ENCODE measurements at regions not wholly inside any gene's neighbourhood (a gene's known extent, or its start where the extent isn't known, plus 50 kb on each side); places are given as distances from the start of the nearest gene placed in this dataset.
"Not testable (repeated sequence)": the region's sequence is repeated elsewhere in the genome, so short reads cannot be mapped to it uniquely, and the experiment has no call there.

DNA sequence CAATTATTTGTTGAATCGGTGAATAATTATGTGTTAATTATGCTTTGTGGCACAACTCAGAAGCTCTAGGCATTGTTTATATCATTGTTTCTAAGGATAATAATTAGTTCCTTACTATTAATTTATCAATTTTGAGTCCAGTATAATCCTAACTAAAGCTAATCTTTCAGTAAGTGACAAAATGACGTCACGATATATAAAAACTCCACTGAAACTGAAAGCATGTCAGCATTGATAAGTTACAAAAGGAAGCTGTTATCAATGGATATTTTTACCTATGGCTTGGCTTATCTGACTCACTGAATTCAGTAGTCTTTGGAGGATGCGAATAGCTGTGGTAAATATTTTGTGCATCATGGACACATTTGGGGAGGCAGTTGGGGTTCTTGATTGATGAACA lies 793.1 kb downstream of the NXPH1 start:
- no peak for DNase-seq

DNA sequence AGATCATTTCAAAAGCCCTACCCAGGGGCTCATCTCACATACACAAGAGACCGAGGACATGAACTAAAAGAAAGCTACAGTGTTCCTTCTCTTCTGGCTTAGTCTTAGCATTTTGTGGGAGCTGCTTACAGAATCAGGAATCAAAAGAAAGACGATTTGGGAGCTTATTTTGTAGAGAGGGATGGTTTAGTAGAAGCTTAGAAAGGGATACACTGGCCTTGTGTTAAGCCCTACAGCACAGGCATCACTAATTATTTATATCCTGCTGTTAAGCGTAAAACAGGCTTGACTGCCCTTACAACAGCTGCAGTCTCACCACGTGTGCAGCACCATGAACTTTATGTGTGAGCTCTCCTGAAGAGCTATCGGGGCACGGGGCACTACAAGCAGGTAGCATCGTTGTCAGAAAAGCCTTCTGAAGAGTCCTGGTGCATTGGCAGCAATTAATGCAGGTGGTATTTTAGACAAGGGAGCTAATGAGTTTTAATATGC lies 798.3 kb downstream of the NXPH1 start:
- DNase-seq: no peak

- DNase-seq: no peak
These were observed 806.6 kb downstream of the NXPH1 start for GRCh38 chr7:9240001-9240400.

DNA sequence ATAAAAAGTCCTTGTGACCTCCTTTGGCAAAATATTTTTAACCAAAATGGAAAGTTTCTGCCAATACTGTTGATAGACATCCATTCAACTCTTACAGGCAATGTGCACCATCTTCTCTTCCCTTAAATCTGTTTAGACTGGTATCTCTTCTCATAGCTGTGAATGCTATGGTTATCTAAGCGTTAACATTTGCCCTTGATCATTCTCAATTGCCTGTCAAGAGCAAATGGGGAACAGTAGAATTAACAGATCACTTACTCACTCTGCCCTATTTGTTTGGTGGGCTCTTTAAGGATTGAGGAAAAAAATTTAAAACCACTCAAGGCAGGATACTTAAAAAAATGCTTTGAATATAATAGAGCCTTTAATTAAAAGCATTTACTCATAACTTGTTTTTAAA lies 808.4 kb downstream of the NXPH1 start:
- no peak for DNase-seq

- DNase-seq: no peak
These were observed 809.2 kb downstream of the NXPH1 start for GRCh38 chr7:9242636-9243035.

DNA sequence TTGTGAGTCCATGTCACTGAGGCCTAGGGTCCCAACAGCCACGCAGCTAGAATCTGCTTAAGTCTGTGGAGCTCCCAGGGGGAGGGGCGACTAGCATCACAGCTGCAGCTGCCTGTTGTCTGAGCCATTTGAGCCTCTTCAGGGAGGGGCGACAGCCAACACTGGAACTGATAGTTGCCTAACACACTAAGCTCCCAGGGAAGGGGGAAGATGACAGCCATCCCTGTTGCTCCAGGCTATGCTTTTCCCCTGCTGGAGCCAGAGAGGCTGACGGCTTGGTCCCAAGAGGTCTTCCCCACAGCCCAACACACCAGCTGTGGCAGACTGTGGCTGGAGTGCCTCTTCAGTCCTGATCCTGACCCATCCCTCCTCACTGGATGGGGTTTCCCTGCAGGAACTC lies 817.5 kb downstream of the NXPH1 start:
- DNase-seq: no peak

GRCh38 chr7:9264395-9264794 lies 831.0 kb downstream of the NXPH1 start:
- DNase-seq: no peak

DNA sequence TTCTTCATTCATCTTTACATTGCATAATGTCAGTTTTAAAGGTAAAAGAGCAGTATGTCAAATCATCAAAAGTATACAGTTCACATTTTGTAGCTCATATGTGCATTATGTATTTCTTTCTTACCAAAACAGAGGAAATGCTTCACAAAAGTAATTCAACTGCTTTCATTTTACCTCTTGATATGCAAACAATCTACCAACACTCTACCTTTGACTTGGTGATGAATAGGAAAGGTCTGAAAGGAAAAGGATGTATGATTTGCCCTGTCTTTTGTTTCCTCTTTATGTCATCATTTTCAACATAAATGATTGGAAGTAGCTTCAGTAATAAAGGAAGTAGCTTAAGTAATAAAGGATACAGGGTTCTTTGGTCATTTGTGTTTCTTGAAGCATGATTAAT lies 846.7 kb downstream of the NXPH1 start:
- DNase-seq: no peak

DNA sequence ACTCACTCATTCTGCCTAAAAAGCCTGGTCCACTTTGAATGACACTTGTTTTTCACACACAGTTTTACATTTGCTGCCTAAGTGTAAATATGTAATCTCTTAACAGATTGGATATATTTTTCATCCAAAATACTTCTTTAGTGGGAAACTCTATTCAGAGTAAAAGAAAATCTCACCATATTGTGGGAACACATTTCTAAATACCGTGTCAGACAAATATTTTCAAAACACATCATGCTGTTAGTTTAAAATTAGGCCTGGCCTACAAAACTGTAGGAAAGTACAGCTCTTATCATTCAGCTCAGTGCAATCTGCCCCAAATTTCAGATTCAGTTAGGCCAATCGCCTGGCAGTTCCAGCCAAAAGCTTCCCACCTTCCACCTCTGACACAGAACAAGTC lies 849.8 kb downstream of the NXPH1 start:
- DNase-seq: no peak

GRCh38 chr7:9302436-9302835 lies 869.0 kb downstream of the NXPH1 start:
- DNase-seq: no peak

DNA sequence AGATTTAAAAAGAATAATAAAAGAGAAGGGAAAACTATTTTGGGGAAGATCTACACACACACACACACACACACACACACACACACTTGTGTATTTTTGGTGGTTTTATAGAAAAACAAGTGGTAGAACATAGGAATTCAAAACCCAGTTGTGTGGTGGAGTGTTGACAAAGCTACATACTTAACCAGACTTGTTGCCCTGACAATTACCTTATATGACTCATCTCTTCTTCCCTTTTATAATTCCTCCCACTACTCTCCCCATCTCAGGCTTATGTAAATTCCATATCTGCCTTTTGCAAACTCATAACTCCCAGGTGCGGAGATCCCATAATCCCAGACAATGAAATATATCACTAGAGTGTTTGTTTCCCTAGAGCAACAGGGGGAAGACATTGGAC lies 873.7 kb downstream of the NXPH1 start:
- DNase-seq: no peak

GRCh38 chr7:9324513-9324912 lies 891.1 kb downstream of the NXPH1 start:
- DNase-seq: no peak

GRCh38 chr7:9328296-9328695 lies 894.9 kb downstream of the NXPH1 start:
- DNase-seq: no peak

DNA sequence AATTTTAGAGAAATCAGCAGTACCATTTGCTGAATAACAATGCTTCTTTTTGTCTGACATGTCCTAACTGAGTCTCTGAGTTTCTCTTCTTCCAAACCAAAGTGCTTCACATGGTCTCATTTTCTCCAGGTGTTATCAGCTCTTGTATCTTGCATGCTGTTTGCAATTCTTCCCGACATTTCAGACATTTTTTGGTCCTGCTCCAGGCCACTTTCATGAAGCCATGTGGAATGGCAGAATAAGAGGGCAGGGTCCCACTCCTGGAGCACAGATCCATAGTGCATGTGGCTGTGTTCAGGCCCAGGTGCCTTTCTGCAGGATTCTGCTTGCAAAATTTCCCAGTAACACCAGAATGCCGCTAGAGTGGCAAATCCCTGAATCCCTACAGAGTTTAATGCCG lies 916.2 kb downstream of the NXPH1 start:
- DNase-seq: no peak

DNA sequence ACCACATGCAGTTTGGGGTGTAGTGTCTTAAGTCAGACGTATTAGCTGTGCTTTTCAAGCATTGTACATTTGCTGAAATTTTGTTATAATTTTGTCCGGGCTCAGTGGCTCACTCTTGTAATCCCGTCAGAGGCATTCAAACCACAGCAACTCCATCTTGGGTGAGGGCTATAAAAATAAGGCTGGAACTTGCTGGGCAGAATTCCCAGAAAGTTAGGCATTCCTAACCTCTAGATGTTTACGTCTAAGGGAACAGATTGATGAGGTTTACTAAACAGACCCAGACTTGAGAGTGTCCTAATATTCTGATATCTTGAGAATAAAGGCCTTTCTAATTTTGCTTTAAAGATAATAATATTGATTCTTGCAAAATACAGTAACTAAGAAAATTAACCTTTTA lies 957.8 kb downstream of the NXPH1 start:
- DNase-seq: no peak

GRCh38 chr7:9391984-9392383 lies 958.6 kb downstream of the NXPH1 start:
- no peak for DNase-seq

GRCh38 chr7:9404386-9404785 lies 971.0 kb downstream of the NXPH1 start:
- not testable (repeated sequence) for DNase-seq

DNA sequence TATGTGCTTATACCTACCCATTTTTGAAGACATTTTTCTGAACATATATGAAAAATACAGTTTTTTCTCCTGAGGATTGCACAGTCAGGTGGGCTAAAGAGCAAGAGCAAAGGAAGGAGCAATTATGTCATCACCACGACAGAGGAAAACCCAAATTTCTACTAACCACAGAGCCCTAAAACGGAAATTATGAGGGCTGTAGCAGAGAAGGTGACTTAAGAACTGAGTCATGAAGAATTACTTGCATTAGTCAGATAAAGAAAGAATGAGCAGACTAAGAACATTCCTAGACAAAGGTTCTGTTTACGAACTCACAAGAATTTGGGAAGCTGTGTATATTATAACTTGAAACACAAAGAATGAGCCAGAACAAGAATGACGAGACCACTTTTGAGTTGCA lies 974.4 kb downstream of the NXPH1 start:
- no peak for DNase-seq

GRCh38 chr7:9453521-9453920 lies 1020.1 kb downstream of the NXPH1 start:
- no peak for DNase-seq

DNA sequence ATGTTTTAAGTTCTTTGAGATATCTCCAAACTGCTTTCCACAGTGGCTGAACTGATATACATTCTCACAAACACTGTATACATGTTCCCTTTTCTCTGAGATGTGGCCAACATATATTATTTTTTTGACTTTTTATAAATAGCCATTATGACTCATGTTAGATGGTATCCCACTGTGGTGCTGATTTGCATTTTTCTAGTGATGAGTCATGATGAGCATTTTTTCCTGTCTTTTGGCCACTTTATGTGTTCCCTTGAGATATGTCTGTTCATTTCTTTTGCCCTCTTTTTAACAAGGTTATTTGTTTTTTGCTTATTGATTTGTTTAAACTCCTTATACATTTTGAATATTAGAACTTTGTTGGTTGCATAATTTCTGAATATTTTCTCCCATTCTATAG lies 1055.1 kb downstream of the NXPH1 start:
- no peak for DNase-seq

GRCh38 chr7:9498303-9498702 lies 1064.9 kb downstream of the NXPH1 start:
- no peak for DNase-seq

DNA sequence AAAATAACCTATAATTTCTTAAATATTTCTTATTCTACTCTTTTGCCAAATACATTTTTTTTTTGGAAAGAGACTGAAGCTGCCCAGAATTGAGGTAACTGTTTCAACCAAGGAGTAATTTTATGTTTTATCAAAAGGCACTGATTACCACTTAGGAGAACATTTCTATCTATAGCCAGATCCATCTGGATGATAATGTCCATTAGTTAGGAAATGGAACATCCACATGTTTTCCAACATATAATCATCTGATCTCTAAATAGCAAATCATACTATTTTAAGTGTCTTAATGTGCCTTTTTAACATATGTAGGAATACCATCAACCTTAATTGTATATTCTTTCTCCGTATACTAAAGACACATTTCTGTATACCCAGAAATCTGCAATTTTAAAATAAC lies 1068.9 kb downstream of the NXPH1 start:
- DNase-seq: no peak

DNA sequence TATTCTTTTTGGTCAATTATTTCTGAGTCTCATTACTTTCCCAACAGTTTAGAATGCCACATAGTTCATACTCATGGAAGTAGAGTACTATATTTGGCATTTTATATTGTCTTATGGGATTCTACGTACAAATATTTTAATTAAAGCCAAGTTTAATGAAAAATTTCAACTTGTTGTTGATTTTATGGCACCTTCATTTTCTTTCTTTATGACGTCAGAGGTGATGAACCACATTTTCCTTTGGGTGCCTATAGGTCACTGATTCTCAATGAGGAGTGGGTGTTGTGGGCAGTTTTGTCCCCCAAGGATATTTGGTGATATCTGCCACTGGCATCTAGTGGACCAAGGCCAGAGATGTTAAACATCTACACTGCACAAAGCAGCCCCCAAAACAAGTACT lies 1071.3 kb downstream of the NXPH1 start:
- no peak for DNase-seq

DNA sequence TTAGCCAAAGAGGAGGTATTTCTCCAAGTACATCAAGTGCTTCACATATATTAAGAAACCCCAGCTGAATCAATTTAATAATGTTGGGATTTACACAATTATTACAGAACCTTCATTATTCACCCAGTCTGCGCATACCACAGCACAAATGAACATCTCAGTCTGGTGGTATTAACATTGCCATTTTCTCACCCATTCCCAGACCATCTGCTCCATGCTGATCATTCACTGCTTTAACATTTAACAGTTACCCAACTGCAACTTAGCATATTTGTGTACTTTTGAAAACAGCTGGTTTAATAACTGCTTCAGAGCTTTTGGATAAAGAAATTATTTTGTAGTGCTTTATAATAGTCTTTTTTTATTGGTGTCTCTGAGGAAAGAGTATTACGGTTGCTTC lies 1072.1 kb downstream of the NXPH1 start:
- no peak for DNase-seq

GRCh38 chr7:9507290-9507689 lies 1073.9 kb downstream of the NXPH1 start:
- DNase-seq: no peak

DNA sequence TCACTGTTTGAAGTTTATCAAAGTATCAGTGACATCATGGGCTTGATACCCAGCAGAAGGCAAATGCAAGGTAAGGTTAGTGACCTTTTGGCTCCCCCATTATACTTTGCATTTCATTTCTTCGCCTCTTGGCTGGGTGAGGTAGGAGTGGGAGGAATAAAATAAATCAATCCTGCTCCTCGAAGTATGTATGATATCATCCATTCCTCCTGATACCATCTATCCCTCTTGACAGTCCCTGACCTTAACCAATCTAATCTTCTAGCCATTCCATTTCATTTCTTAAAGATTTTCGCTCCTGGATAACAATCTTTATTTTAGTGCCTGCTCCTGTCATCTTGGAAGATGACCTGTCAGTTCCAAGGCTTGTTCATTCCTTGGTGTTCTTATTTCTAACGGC lies 1083.3 kb downstream of the NXPH1 start:
- DNase-seq: no peak
